ENCODE measurements at regions not wholly inside any gene's neighbourhood (a gene's known extent, or its start where the extent isn't known, plus 50 kb on each side); places are given as distances from the start of the nearest gene placed in this dataset.
"Not testable (repeated sequence)": the region's sequence is repeated elsewhere in the genome, so short reads cannot be mapped to it uniquely, and the experiment has no call there.

DNA sequence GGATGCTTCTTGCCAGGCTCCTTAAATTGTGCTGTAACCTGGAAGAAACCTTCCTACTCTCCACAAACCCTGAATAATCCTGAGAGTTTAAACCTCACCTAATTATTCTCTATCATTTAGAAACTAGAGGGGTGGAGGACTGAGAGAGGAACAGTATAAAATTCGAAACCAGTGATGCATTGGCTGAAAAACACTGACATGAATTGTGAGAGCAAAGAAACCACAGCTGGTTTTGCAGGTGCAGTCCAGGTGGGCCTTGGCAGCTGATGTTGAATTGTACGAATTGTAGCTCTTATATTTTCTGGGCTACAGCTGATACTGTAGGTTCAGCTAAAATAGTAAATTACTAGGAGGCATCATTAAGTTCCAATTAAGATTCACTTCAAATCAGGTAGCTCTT lies 227.0 kb upstream of the SLITRK5 start:
- no peak for DNase-seq (ENCODE audit: low read depth in 4 of 4, low spot score in 3 of 4)

DNA sequence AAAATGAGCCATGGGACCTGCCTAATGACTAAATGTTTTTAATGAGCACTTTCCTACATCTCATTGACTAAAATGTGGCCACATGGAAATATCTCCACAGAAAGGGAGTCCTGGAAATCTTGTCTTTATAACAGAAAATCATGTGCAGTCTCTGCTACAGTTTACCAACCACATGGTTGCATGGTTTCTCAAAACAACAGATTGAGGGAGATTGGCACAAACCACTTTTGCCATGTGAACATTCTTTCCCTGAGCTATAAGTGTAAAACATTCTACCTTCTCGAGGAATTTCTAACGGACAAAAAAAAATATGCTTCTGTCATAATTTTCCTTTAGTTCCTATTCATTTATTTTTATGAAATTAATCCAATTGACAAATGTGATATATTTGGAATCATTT lies 218.9 kb upstream of the SLITRK5 start:
- DNase-seq (ENCODE audit: low read depth in 4 of 4, low spot score in 3 of 4): no peak

GRCh38 chr13:87453244-87453643 lies 217.9 kb upstream of the SLITRK5 start:
- DNase-seq (ENCODE audit: low read depth in 4 of 4, low spot score in 3 of 4): no peak

DNA sequence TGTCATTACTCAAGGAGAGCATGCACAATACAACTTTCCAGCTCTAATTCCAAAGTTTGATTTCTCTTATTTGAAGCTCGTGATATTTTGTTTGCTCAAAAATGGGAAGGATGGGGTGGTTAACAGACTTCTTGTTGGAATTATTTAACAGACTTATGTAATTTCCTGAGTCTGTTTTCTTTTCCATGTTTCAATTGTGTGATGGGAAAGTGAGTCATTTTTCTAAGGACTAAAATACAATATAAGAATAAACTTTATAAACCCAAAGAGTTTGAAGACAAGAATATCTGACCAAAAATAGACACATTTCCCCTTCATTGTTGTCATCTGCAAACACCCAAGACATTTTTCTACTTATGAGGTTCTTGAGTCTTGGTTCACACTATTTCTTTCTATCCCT lies 211.8 kb upstream of the SLITRK5 start:
- DNase-seq (ENCODE audit: low read depth in 4 of 4, low spot score in 3 of 4): no peak

- no peak for DNase-seq (ENCODE audit: low read depth in 4 of 4, low spot score in 3 of 4)
These were observed 173.7 kb upstream of the SLITRK5 start for GRCh38 chr13:87497426-87497825.

DNA sequence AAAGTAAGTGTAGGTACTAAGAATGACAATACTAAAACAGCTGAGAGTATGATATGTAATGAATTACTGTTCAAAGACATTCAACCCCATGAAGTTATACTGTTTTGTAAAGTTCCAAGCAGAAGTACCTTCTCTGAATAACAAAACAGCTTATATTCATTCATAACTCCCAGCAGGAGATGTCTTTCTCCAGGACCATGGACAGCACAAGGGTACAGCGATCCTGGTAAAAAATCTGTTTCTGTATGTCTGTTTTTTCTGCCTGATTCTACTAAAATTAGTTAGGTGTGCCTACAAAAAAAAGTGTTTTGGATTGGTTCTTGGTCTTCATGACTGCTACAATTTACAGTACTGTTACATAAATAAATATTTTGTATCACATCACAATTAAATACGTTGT lies 172.5 kb upstream of the SLITRK5 start:
- DNase-seq (ENCODE audit: low read depth in 4 of 4, low spot score in 3 of 4): peak in 3 of 4 donors; percentile 7 to 10 (median 8)

GRCh38 chr13:87524775-87525174 lies 146.4 kb upstream of the SLITRK5 start:
- no peak for DNase-seq (ENCODE audit: low read depth in 4 of 4, low spot score in 3 of 4)

GRCh38 chr13:87533776-87534175 lies 137.4 kb upstream of the SLITRK5 start:
- DNase-seq (ENCODE audit: low read depth in 4 of 4, low spot score in 3 of 4): no peak

DNA sequence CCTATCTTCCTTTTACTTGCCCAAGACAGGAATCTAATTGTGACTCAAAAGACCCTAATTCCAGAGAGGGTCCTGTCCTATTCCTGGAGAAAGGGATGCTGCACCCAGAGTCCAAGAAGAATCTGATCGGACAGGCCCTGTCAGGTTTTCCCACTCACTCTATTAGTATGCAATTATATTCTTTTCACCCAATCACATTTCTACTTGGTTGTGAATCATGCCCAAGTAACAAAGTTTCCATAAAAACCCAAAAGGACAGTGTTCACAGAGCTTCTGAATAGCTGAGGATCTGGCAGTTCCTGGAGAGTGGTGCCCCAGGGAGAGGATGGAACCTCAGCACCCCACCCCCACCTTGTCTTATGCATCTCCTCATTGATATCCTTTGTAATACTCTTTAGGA lies 135.3 kb upstream of the SLITRK5 start:
- DNase-seq (ENCODE audit: low read depth in 4 of 4, low spot score in 3 of 4): no peak

GRCh38 chr13:87536499-87536898 lies 134.7 kb upstream of the SLITRK5 start:
- no peak for DNase-seq (ENCODE audit: low read depth in 4 of 4, low spot score in 3 of 4)

- no peak for DNase-seq (ENCODE audit: low read depth in 4 of 4, low spot score in 3 of 4)
These were observed 134.3 kb upstream of the SLITRK5 start for GRCh38 chr13:87536899-87537298.

DNA sequence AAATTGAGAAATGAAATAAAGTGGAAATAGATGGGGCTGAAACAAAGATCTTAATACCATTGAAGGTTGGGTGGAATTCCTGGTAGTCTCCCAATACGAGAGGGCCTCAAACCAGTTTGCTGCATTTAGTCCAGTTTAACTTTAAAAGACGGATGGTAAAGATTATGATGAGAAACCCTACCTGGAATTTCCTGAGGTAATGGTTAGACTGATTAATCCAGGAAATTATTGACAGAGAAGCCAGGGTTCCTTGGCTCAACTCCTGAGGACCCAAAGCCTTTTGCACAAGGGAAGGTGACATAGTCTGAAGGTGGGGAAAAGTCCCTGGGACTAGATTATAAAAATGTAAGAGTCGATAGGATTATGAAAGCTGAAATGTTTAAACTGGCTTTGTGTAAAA lies 133.2 kb upstream of the SLITRK5 start:
- DNase-seq (ENCODE audit: low read depth in 4 of 4, low spot score in 3 of 4): no peak

DNA sequence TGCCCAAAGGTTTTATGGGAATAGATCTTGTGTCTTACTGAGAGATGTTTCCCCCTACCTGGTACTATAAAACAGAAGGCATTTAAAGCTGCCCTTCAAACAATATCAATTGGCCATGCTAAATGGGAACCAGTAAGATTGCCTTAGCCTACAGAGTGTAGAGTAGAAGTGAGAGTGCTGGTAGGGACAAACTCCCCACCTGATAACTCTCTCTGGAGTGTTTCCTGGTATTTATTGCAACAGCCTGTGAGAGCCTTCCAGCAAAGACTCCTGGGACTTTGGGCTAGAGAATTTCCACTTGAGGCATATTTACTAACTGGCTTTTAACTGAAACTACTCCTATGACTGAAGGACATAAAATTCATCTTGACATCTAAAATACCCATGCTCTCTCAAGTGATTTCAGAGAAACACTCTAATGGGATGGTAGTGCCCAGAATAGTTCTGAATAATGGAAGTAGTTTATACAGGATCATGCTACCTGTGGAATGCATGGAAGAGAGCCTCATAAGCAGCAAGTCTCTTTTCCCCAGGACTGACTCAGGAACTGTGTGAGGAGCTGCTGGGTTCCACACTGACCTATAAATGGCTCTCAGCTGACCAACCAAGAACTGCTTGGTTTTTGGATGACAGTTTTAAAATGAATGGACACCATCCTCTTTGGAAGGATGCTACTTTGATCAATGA lies 132.7 kb upstream of the SLITRK5 start:
- DNase-seq (ENCODE audit: low read depth in 4 of 4, low spot score in 3 of 4): no peak

DNA sequence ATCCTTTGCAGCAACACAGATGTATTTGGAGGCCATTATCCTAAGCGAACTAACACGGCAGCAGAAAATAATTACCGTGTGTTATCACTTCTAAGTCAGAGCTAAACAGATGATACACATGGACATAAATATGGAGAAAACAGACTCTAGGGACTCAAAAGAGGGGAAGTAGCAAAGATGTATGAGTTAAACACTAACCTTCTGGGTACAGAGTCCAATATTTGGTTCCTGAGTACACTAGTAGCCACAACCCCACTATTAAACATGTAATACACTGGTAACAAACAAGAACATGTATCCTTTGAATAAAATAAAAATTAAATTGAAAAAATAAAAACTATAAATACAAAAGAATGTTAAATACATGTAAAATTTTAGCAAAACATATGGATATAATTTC lies 118.0 kb upstream of the SLITRK5 start:
- no peak for DNase-seq (ENCODE audit: low read depth in 4 of 4, low spot score in 3 of 4)

DNA sequence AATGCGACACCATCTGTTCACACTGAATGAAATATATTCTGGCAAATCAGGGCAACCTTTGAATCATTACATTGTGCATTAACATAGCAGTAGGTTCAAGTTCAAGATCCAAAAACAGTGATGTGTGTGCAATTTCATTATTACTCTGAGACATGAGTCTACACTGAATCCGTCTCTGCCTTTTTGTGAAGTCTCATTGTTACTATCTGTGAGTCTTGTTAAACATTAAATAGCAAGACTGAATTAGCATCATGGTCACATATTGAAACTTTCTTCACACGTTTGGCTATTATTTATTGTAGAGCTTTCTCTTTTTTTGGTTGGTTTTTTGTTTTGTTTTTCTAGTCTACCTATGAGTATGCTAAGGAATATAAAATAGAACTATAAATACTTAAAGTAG lies 117.1 kb upstream of the SLITRK5 start:
- DNase-seq (ENCODE audit: low read depth in 4 of 4, low spot score in 3 of 4): no peak

GRCh38 chr13:87557788-87558187 lies 113.4 kb upstream of the SLITRK5 start:
- DNase-seq (ENCODE audit: low read depth in 4 of 4, low spot score in 3 of 4): no peak

- not testable (repeated sequence) for DNase-seq (ENCODE audit: low read depth in 4 of 4, low spot score in 3 of 4)
These were observed 109.6 kb upstream of the SLITRK5 start for GRCh38 chr13:87561580-87561979.

DNA sequence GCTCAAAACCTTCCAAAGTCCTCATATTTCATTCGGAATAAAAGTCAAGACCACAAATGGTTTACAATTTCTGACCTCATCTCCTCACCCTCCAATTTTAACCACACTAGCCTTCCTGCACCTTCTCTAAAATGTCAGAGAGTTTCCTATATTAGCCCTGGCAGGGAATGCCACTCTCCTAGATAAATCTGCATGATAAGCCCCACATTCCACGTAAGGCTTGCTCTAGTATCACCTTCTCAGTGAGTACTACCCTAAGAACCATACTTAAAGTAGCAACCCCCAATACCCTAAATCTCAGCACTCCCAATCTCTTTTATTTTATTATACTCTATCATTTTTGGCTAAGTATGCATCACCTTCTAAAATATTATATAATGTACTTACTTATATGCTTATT lies 100.5 kb upstream of the SLITRK5 start:
- no peak for DNase-seq (ENCODE audit: low read depth in 4 of 4, low spot score in 3 of 4)

- DNase-seq (ENCODE audit: low read depth in 4 of 4, low spot score in 3 of 4): no peak
These were observed 88.8 kb upstream of the SLITRK5 start for GRCh38 chr13:87582399-87582798.

- DNase-seq (ENCODE audit: low read depth in 4 of 4, low spot score in 3 of 4): no peak
These were observed 80.7 kb upstream of the SLITRK5 start for GRCh38 chr13:87590518-87590917.

DNA sequence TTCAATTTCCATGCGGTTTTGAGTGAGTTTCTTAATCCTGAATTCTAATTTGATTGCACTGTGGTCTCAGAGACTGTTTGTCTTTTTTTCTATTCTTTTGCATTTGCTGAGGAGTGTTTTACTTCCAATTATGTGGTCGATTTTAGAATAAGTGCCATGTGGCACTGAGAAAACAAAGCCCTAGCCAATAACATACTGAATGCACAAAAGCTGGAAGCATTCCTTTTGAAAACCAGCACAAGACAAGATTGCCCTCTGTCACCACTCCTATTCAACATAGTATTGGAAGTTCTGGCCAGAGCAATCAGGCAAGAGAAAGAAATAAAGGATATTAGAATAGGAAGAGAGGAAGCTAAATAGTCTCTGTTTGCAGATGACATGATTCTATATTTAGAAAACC lies 66.7 kb upstream of the SLITRK5 start:
- not testable (repeated sequence) for DNase-seq (ENCODE audit: low read depth in 4 of 4, low spot score in 3 of 4)

GRCh38 chr13:87607266-87607665 lies 63.9 kb upstream of the SLITRK5 start:
- DNase-seq (ENCODE audit: low read depth in 4 of 4, low spot score in 3 of 4): no peak

DNA sequence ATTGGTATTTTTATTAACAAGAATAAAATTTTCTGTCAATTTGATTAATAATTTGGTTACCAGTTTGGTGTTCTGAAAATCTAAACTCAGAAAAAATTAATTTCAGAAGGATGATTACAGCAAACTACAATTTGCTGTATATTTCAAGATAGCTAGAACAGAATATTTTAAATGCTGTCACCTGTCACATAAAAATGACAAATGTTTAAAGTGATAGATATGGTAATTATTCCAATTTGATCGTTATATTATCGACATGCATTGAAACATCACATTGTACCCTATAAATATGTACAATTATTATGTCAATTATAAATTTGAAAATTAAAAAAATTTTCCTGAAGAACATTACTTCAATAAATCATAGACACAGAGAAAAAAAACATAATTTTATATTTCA lies 56.9 kb upstream of the SLITRK5 start:
- no peak for DNase-seq (ENCODE audit: low read depth in 4 of 4, low spot score in 3 of 4)

Measured in right renal pelvis (tissue), 4 donors.